ENCODE measurements at regions not wholly inside any gene's neighbourhood (a gene's known extent, or its start where the extent isn't known, plus 50 kb on each side); places are given as distances from the start of the nearest gene placed in this dataset.

DNA sequence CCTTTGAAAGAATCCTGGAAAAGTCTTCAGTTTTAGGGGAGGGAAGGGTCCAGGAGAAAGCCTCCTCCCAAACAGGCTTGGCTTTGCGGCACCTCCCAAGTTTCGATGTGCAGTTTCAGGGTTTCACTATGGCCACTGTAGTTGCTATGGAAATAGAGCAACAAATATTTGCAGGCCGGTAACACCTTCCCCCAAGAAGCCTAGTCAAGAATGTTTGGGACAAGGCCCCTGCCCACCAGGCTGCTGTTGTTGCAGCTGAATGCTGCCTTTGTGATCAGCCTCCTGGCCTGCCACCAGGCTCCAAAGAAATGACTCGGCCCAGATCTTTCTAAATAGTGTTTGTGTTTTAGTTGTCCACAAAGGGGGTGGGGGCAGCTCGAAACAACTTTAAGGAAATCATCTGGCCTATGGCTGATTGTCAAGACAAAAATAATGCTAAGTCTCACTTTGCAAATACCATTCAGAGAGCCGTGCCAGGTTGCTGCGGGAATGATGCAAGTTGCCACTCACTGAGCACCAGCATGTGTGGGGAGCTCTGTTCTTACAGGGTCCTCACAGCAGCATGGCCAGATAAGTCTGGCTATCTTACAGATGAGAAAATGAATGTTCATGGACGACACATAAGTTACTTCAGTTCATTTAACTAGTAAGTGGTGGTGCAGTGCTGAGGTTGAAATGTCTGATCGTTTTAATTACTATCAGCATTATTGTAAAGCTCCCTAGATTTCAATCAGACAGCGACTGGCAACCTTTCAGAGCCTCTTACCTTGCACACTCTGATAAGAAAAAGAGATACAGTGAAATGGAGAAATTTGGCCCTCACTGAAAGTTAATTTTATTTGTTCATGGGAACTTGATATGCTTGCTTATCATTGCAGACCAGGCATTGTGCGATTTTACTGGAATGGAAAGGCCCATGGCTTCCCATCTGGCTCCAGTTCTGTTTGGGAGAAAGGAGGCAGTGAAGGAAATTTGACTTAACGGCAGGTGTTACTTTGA is 91.2 kb upstream of the JUN start:
- TF ChIP-seq TCF12 (IDR thresholded peaks at IDR 0.05; ENCODE audit: low read depth) (no peak), TAF1 (IDR thresholded peaks at IDR 0.05; ENCODE audit: low read depth) (no peak), RAD21 (IDR thresholded peaks at IDR 0.05; ENCODE audit: low read depth) (no peak), CREB1 (IDR thresholded peaks at IDR 0.05; ENCODE audit: low read depth) (no peak), FOXM1 (IDR thresholded peaks at IDR 0.05; ENCODE audit: borderline replicate concordance, low read depth) (no peak), EGR1 (IDR thresholded peaks at IDR 0.05) (no peak), USF1 (IDR thresholded peaks at IDR 0.05) (no peak)

DNA sequence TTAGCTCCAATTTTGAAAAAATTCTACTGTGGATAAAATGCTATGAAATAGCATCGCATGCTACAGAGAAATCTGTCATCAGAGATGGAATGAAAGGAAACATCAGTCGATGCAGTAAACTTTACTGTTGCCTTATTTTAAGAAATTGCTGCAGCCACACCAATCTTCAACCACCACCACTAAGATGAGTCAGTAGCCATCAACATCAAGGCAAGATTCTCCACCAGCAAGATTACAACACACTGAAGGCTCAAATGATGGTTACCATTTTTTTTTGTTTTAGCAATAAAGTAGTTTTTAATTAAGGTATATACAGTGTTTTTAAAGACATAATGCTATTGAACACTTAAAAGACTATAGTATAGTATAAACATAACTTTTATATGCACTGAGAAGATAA is 95.6 kb upstream of the JUN start:
- TF ChIP-seq RAD21 (IDR thresholded peaks at IDR 0.05; ENCODE audit: low read depth), result no peak
- no peak for TF ChIP-seq EGR1 (IDR thresholded peaks at IDR 0.05)
- TF ChIP-seq NFIC (IDR thresholded peaks at IDR 0.05), result no peak
- TF ChIP-seq TEAD4 (IDR thresholded peaks at IDR 0.05), result no peak

DNA sequence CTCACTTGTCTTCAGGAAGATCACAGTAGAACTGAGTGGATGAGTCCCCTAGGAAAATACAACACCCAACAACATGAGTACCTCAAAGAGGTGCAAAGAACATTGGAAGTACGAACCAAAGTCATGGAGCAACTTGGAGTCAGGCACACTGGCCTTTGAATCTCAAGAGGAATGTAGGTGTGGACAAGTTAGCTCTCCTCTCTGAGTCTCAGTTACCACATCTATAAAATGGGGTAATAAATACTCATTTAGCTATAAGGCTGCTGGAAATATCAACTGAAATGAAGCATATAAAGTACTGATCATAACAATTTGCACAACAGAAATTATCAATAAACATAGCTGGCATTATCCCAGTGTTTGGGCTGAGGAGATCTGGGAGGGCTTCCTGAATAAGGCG is 96.7 kb upstream of the JUN start:
- TF ChIP-seq EGR1 (IDR thresholded peaks at IDR 0.05) (no peak), TAF1 (IDR thresholded peaks at IDR 0.05; ENCODE audit: low read depth) (no peak), YY1 (IDR thresholded peaks at IDR 0.05; ENCODE audit: low read depth) (no peak), ZBTB7A (IDR thresholded peaks at IDR 0.05; ENCODE audit: low read depth) (no peak), USF1 (IDR thresholded peaks at IDR 0.05) (no peak), MAX (IDR thresholded peaks at IDR 0.05) (no peak), NFIC (IDR thresholded peaks at IDR 0.05) (no peak), RAD21 (IDR thresholded peaks at IDR 0.05; ENCODE audit: low read depth) (no peak), TEAD4 (IDR thresholded peaks at IDR 0.05) (no peak), CEBPB (IDR thresholded peaks at IDR 0.05) (no peak)
- TF ChIP-seq, protein P1, sequence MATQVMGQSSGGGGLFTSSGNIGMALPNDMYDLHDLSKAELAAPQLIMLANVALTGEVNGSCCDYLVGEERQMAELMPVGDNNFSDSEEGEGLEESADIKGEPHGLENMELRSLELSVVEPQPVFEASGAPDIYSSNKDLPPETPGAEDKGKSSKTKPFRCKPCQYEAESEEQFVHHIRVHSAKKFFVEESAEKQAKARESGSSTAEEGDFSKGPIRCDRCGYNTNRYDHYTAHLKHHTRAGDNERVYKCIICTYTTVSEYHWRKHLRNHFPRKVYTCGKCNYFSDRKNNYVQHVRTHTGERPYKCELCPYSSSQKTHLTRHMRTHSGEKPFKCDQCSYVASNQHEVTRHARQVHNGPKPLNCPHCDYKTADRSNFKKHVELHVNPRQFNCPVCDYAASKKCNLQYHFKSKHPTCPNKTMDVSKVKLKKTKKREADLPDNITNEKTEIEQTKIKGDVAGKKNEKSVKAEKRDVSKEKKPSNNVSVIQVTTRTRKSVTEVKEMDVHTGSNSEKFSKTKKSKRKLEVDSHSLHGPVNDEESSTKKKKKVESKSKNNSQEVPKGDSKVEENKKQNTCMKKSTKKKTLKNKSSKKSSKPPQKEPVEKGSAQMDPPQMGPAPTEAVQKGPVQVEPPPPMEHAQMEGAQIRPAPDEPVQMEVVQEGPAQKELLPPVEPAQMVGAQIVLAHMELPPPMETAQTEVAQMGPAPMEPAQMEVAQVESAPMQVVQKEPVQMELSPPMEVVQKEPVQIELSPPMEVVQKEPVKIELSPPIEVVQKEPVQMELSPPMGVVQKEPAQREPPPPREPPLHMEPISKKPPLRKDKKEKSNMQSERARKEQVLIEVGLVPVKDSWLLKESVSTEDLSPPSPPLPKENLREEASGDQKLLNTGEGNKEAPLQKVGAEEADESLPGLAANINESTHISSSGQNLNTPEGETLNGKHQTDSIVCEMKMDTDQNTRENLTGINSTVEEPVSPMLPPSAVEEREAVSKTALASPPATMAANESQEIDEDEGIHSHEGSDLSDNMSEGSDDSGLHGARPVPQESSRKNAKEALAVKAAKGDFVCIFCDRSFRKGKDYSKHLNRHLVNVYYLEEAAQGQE (IDR thresholded peaks at IDR 0.05; ENCODE audit: low read depth), result no peak

GRCh38 chr1:58881471-58881994 is 97.7 kb upstream of the JUN start:
- TF ChIP-seq TCF12 (IDR thresholded peaks at IDR 0.05; ENCODE audit: low read depth) (no peak; the same call in 1 of the 2 replicates), NFIC (IDR thresholded peaks at IDR 0.05) (0 out of 2 replicates have a peak, but pooled peaks have one; percentile 11), CEBPB (IDR thresholded peaks at IDR 0.05) (peak; percentile 79)

DNA sequence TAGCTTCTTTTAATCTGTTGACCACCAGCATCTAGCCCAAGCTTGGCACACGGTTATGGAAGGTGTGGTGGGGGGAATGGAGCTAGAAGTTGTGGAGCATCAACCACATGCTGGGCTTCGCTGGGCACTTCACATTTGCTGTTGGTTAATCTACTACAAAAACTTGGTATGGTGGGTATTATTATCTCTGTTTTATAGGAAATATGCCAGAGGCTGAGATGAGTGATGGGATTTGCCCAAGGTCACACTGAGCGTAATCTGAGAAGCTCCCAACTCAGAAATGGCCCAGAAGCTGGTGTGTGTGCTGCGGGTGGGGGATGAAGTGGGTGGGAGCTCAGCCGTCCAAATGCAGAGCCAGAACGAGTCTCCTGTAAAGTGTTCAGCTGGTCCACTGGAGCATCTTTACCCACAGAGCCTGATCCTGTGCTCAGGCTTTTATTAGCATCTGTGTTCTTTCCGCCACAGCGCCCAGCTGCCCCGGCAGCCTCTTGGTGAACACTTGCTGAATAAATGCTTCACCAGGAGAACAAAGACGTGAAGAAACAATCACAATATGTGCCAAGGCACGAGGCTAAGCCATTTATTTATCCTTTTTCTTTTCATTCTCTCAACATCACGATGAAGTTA is 98.6 kb upstream of the JUN start:
- TF ChIP-seq EP300 (IDR thresholded peaks at IDR 0.05; ENCODE audit: borderline replicate concordance), result no peak
- no peak for TF ChIP-seq FOXM1 (IDR thresholded peaks at IDR 0.05; ENCODE audit: borderline replicate concordance, low read depth)
- TF ChIP-seq CREB1 (IDR thresholded peaks at IDR 0.05; ENCODE audit: low read depth), result no peak
- no peak for TF ChIP-seq TEAD4 (IDR thresholded peaks at IDR 0.05)
- TF ChIP-seq TAF1 (IDR thresholded peaks at IDR 0.05; ENCODE audit: low read depth), result no peak
- no peak for TF ChIP-seq MAX (IDR thresholded peaks at IDR 0.05)
- TF ChIP-seq YY1 (IDR thresholded peaks at IDR 0.05; ENCODE audit: low read depth), result no peak
- TF ChIP-seq USF1 (IDR thresholded peaks at IDR 0.05), result no peak
- no peak for TF ChIP-seq TCF12 (IDR thresholded peaks at IDR 0.05; ENCODE audit: low read depth)

DNA sequence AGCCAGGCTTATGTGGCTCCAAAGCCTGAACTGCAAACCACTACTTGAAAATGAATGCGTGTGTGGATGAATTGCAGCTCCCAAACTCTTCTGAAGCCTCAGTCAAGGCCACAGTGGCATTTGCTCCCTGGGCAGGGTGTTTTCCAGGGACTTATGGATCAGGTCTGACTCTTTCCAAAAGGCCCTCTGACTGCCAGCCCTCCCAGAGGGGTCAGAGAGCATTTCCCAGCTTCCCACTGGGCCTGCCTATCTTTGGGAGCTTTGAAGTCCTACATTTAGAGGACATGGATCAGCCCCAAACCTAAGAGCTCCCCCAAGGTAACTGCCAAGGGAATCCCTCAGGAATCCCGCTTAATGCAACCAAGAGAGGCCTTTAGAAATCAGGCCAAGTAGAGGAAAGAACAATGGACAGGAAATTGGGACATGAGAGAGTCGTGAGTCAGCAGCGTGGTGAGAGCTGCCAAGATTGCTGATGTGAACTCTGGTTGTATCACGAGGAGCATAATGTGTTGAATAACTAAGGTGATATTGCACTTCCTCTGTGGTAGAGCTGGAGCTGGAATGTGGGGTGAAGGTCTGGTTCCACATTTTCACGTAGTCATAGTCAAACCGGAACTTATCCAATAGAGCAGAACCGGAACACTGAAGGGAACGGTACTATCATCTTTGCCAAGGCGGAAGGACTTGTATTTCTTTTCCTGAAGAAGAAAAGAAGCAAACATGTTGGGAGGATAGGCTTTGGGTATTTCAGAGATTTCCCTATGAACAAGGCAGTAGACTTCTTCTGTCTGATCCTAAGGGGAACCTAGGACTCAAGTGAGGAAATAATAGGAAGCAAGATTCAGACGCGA is 99.4 kb upstream of the JUN start:
- TF ChIP-seq TEAD4 (IDR thresholded peaks at IDR 0.05), result peak; percentile 76
- TF ChIP-seq ZBTB7A (IDR thresholded peaks at IDR 0.05; ENCODE audit: low read depth), result no peak
- TF ChIP-seq MAX (IDR thresholded peaks at IDR 0.05), result peak; percentile 81; the same call in 1 of the 2 replicates
- TF ChIP-seq TCF12 (IDR thresholded peaks at IDR 0.05; ENCODE audit: low read depth), result peak; percentile 88
- TF ChIP-seq RAD21 (IDR thresholded peaks at IDR 0.05; ENCODE audit: low read depth), result peak; percentile 28
- peak; percentile 59; the same call in 1 of the 2 replicates for TF ChIP-seq FOXM1 (IDR thresholded peaks at IDR 0.05; ENCODE audit: borderline replicate concordance, low read depth)
- no peak for TF ChIP-seq CREB1 (IDR thresholded peaks at IDR 0.05; ENCODE audit: low read depth)
- TF ChIP-seq USF1 (IDR thresholded peaks at IDR 0.05), result peak; percentile 29; the same call in 1 of the 2 replicates
- TF ChIP-seq EP300 (IDR thresholded peaks at IDR 0.05; ENCODE audit: borderline replicate concordance), result peak; percentile 90
- TF ChIP-seq YY1 (IDR thresholded peaks at IDR 0.05; ENCODE audit: low read depth), result no peak
- TF ChIP-seq NFIC (IDR thresholded peaks at IDR 0.05), result peak; percentile 96
- peak; percentile 86 for TF ChIP-seq CEBPB (IDR thresholded peaks at IDR 0.05)

All from Ishikawa (cell line).